GM23338 (cell line): ENCODE measurements at regions not wholly inside any gene's neighbourhood (a gene's known extent, or its start where the extent isn't known, plus 50 kb on each side); places are given as distances from the start of the nearest gene placed in this dataset.
"Not testable (repeated sequence)": the region's sequence is repeated elsewhere in the genome, so short reads cannot be mapped to it uniquely, and the experiment has no call there.

ENCODE experiments used
- ATAC-seq: fragments of 200-7000 bp; cut with Tn5 transposase; 3 replicates; pipeline ENCODE4 v1.9.1; 2020
- DNase-seq: peaks from one replicate; pipeline ENCODE4 v3.0.0-alpha.2; 2015; ENCODE audit warnings: low spot score
- H2AFZ ChIP-seq: fragments of 200-600 bp; sonication (generic); 2 replicates; pipeline ENCODE4 v1.8.0; 2016; ENCODE audit warnings: antibody characterized with exemption, mild to moderate bottlenecking, moderate library complexity
- H3F3A ChIP-seq: fragments of 200-600 bp; sonication (generic); replicated peaks from 2 replicates; pipeline ENCODE4 v1.8.0; 2017; ENCODE audit warnings: antibody characterized with exemption, mixed run types, low read depth
- H3K27ac ChIP-seq: fragments of 200-600 bp; sonication (generic); 2 replicates; pipeline ENCODE4 v1.6.1; 2016; ENCODE audit warnings: low read depth
- H3K27me3 ChIP-seq: fragments of 200-600 bp; sonication (generic); 2 replicates; pipeline ENCODE4 v1.8.0; 2016; ENCODE audit warnings: mild to moderate bottlenecking, mixed run types, moderate library complexity; ENCODE audit not compliant: insufficient read depth
- H3K36me3 ChIP-seq: fragments of 200-600 bp; sonication (generic); 2 replicates; pipeline ENCODE4 v1.8.0; 2016; ENCODE audit warnings: mild to moderate bottlenecking; ENCODE audit not compliant: insufficient read depth
- H3K4me1 ChIP-seq: fragments of 200-600 bp; sonication (generic); 2 replicates; pipeline ENCODE4 v1.8.0; 2016; ENCODE audit warnings: mild to moderate bottlenecking, moderate library complexity; ENCODE audit not compliant: insufficient read depth
- H3K4me2 ChIP-seq: fragments of 200-600 bp; sonication (generic); 2 replicates; pipeline ENCODE4 v1.7.1; 2017; ENCODE audit warnings: mixed run types
- H3K4me3 ChIP-seq: fragments of 200-600 bp; sonication (generic); 2 replicates; pipeline ENCODE4 v1.6.1; 2016; ENCODE audit warnings: mixed run types
- H3K79me2 ChIP-seq: fragments of 200-600 bp; sonication (generic); replicated peaks from 2 replicates; pipeline ENCODE4 v1.8.0; 2017; ENCODE audit warnings: mild to moderate bottlenecking; ENCODE audit not compliant: insufficient read depth
- H3K9me2 ChIP-seq: fragments of 200-600 bp; sonication (generic); 2 replicates; pipeline ENCODE4 v1.8.0; 2017; ENCODE audit not compliant: insufficient read depth
- H4K20me1 ChIP-seq: fragments of 200-600 bp; sonication (generic); replicated peaks from 2 replicates; pipeline ENCODE4 v1.8.0; 2017; ENCODE audit warnings: mild to moderate bottlenecking; ENCODE audit not compliant: insufficient read depth
- H3K27ac Mint-ChIP-seq: 2 replicates; pipeline ENCODE4 v1.8.0; 2020; ENCODE audit warnings: inconsistent platforms, mild to moderate bottlenecking, moderate library complexity, mixed read lengths
- H3K27me3 Mint-ChIP-seq: 3 replicates; pipeline ENCODE4 v1.8.0; 2022; ENCODE audit warnings: low read depth, mild to moderate bottlenecking, moderate library complexity, mixed read lengths, inconsistent platforms; ENCODE audit not compliant: insufficient read depth, poor library complexity
- H3K36me3 Mint-ChIP-seq: 3 replicates; pipeline ENCODE4 v1.8.0; 2021; ENCODE audit warnings: low read depth, mild to moderate bottlenecking, inconsistent platforms, moderate library complexity, mixed read lengths
- H3K4me1 Mint-ChIP-seq: 3 replicates; pipeline ENCODE4 v1.8.0; 2020; ENCODE audit warnings: mild to moderate bottlenecking, inconsistent platforms, mixed read lengths
- H3K4me3 Mint-ChIP-seq: 3 replicates; pipeline ENCODE4 v1.8.0; 2021; ENCODE audit warnings: moderate library complexity, mild to moderate bottlenecking, inconsistent platforms, mixed read lengths
- H3K9me3 Mint-ChIP-seq: 3 replicates; pipeline ENCODE4 v1.8.0; 2020; ENCODE audit warnings: moderate library complexity, mild to moderate bottlenecking, inconsistent platforms, mixed read lengths
- NANOG ChIP-seq: IDR thresholded peaks from 2 replicates; pipeline ENCODE4 v1.6.1; 2016; ENCODE audit warnings: antibody characterized with exemption, borderline replicate concordance
- REST ChIP-seq: IDR thresholded peaks from one replicate; pipeline ENCODE4 v1.6.1; 2018; ENCODE audit warnings: antibody characterized with exemption; ENCODE audit not compliant: unreplicated experiment
- ZNF331 ChIP-seq: fragments of 250-450 bp; sonication (Bioruptor Pico); IDR thresholded peaks from 2 replicates; pipeline ENCODE4 v1.5.0; 2020; ENCODE audit warnings: low read depth, mild to moderate bottlenecking, moderate library complexity
- ZNF462 ChIP-seq: fragments of 250-450 bp; sonication (Bioruptor Pico); IDR thresholded peaks from 2 replicates; pipeline ENCODE4 v1.5.0; 2020; ENCODE audit warnings: mild to moderate bottlenecking, moderate library complexity

- H3K36me3 Mint-ChIP-seq, result peaks cover 24% of the 10 kb centered on the region
- H3K9me2 ChIP-seq, result peaks cover 6% of the 10 kb centered on the region
- no peak overlapping the region for H3K4me3 Mint-ChIP-seq
- no peaks in the 10 kb centered on the region for H3K79me2 ChIP-seq
- no peak overlapping the region for H3K27ac ChIP-seq
- H2AFZ ChIP-seq, result no peak overlapping the region
- no peaks in the 10 kb centered on the region for H4K20me1 ChIP-seq
- ATAC-seq (no peak), DNase-seq (no peak)
- no peaks in the 10 kb centered on the region for H3K4me1 ChIP-seq
- peaks cover 24% of the 10 kb centered on the region for H3K9me3 Mint-ChIP-seq
- no peak overlapping the region for H3K4me3 ChIP-seq
- H3K4me2 ChIP-seq, result no peak overlapping the region
- H3K4me1 Mint-ChIP-seq, result no peaks in the 10 kb centered on the region
- no peaks in the 10 kb centered on the region for H3F3A ChIP-seq
- H3K27ac Mint-ChIP-seq, result no peak overlapping the region
- no peaks in the 10 kb centered on the region for H3K36me3 ChIP-seq
- peaks cover 4% of the 10 kb centered on the region for H3K27me3 Mint-ChIP-seq
- TF ChIP-seq ZNF331 (CRISPR knock-in tag) (no peak), ZNF462 (CRISPR knock-in tag) (no peak), NANOG (no peak), REST (no peak)
- no peaks in the 10 kb centered on the region for H3K27me3 ChIP-seq
Observed at GRCh38 chr12:46647034-46647433, 178.8 kb downstream of the SLC38A4 start.

- H3K9me2 ChIP-seq, H3K4me1 ChIP-seq, DNase-seq, H3K27ac Mint-ChIP-seq, H3K27ac ChIP-seq, H3K36me3 ChIP-seq, H3K4me3 Mint-ChIP-seq, H3K4me1 Mint-ChIP-seq, H3K27me3 ChIP-seq, H3K79me2 ChIP-seq, ATAC-seq, H3K4me2 ChIP-seq, H4K20me1 ChIP-seq, H3K4me3 ChIP-seq, H3F3A ChIP-seq, H2AFZ ChIP-seq, H3K27me3 Mint-ChIP-seq: not testable (repeated sequence)
- Mint-ChIP-seq H3K9me3 (peaks cover 43% of the 10 kb centered on the region), H3K36me3 (peaks cover 37% of the 10 kb centered on the region)
Observed at GRCh38 chr12:46641649-46642048, 184.1 kb downstream of the SLC38A4 start.
